OCI-LY7 (cell line): ENCODE measurements at regions not wholly inside any gene's neighbourhood (a gene's known extent, or its start where the extent isn't known, plus 50 kb on each side); places are given as distances from the start of the nearest gene placed in this dataset.

Experiments used
- CTCF ChIP-seq: fragments of 200-600 bp; sonication (generic); conservative IDR thresholded peaks from 2 replicates; pipeline ENCODE4 v1.5.1; 2014; ENCODE audit warnings: mild to moderate bottlenecking, antibody characterized with exemption, low read length, moderate library complexity, mixed read lengths
- EZH2phosphoT487 ChIP-seq: fragments of 200-600 bp; sonication (generic); IDR thresholded peaks from 2 replicates; pipeline ENCODE4 v1.6.1; 2018; ENCODE audit warnings: low read depth, borderline replicate concordance, mild to moderate bottlenecking, mixed run types, antibody characterized with exemption, low read length, moderate library complexity, mixed read lengths

GRCh38 chr3:43979645-43980044 lies 262.0 kb upstream of the TOPAZ1 start:
- no peak for TF ChIP-seq CTCF
- TF ChIP-seq EZH2phosphoT487, result no peak
